T-helper 2 cell treated with Interferon-gamma antibody and Interleukin-4, amounts not matched to agents 5 μg/mL and 100 μg/mL, for 36 hours (primary cell): ENCODE measurements at regions not wholly inside any gene's neighbourhood (a gene's known extent, or its start where the extent isn't known, plus 50 kb on each side); places are given as distances from the start of the nearest gene placed in this dataset.

Experiments used
- DNase-seq: peaks from one replicate; pipeline ENCODE4 v3.0.0; 2021; ENCODE audit warnings: low spot score
- H3K27ac Mint-ChIP-seq: one replicate; pipeline ENCODE4 v1.8.0; 2021; ENCODE audit warnings: mild to moderate bottlenecking, mixed read lengths
- H3K27me3 Mint-ChIP-seq: one replicate; pipeline ENCODE4 v1.8.0; 2021; ENCODE audit warnings: low read depth, mixed read lengths
- H3K36me3 Mint-ChIP-seq: one replicate; pipeline ENCODE4 v1.8.0; 2021; ENCODE audit warnings: low read depth, mixed read lengths
- H3K4me1 Mint-ChIP-seq: one replicate; pipeline ENCODE4 v1.8.0; 2021; ENCODE audit warnings: low read depth, mixed read lengths
- H3K4me3 Mint-ChIP-seq: one replicate; pipeline ENCODE4 v1.8.0; 2022; ENCODE audit warnings: mild to moderate bottlenecking, moderate library complexity, mixed read lengths
- H3K9me3 Mint-ChIP-seq: one replicate; pipeline ENCODE4 v1.8.0; 2021; ENCODE audit warnings: mixed read lengths

GRCh38 chr11:11074686-11075335 is 217.0 kb upstream of the ZBED5 start:
- no peak for DNase-seq
- Mint-ChIP-seq H3K36me3 (no peaks in the 10 kb centered on the region), H3K9me3 (no peaks in the 10 kb centered on the region), H3K4me1 (peaks cover 22% of the 10 kb centered on the region), H3K27me3 (peaks cover 3% of the 10 kb centered on the region), H3K4me3 (no peak overlapping the region), H3K27ac (no peak overlapping the region)

GRCh38 chr11:11073996-11074395 is 216.1 kb upstream of the ZBED5 start:
- no peak for DNase-seq
- Mint-ChIP-seq H3K27ac (no peak overlapping the region), H3K4me3 (no peak overlapping the region), H3K27me3 (peaks cover 3% of the 10 kb centered on the region), H3K36me3 (no peaks in the 10 kb centered on the region), H3K9me3 (no peaks in the 10 kb centered on the region), H3K4me1 (peaks cover 22% of the 10 kb centered on the region)

GRCh38 chr11:11072067-11072466 is 214.2 kb upstream of the ZBED5 start:
- Mint-ChIP-seq H3K27me3 (no peaks in the 10 kb centered on the region), H3K36me3 (no peaks in the 10 kb centered on the region), H3K4me1 (peaks cover 17% of the 10 kb centered on the region), H3K4me3 (no peak overlapping the region), H3K9me3 (no peaks in the 10 kb centered on the region), H3K27ac (no peak overlapping the region)
- no peak for DNase-seq

GRCh38 chr11:11071486-11071885 is 213.6 kb upstream of the ZBED5 start:
- H3K27ac Mint-ChIP-seq: no peak overlapping the region
- H3K36me3 Mint-ChIP-seq: no peaks in the 10 kb centered on the region
- no peak overlapping the region for H3K4me3 Mint-ChIP-seq
- H3K27me3 Mint-ChIP-seq: no peaks in the 10 kb centered on the region
- peaks cover 13% of the 10 kb centered on the region for H3K4me1 Mint-ChIP-seq
- no peaks in the 10 kb centered on the region for H3K9me3 Mint-ChIP-seq
- DNase-seq: no peak

GRCh38 chr11:11070976-11071375 is 213.1 kb upstream of the ZBED5 start:
- no peak for DNase-seq
- no peak overlapping the region for H3K4me3 Mint-ChIP-seq
- no peak overlapping the region for H3K27ac Mint-ChIP-seq
- no peaks in the 10 kb centered on the region for H3K36me3 Mint-ChIP-seq
- H3K27me3 Mint-ChIP-seq: no peaks in the 10 kb centered on the region
- H3K4me1 Mint-ChIP-seq: peaks cover 9% of the 10 kb centered on the region
- no peaks in the 10 kb centered on the region for H3K9me3 Mint-ChIP-seq

GRCh38 chr11:11069841-11070835 is 212.3 kb upstream of the ZBED5 start:
- Mint-ChIP-seq H3K4me3 (no peak overlapping the region), H3K4me1 (peaks cover 6% of the 10 kb centered on the region), H3K9me3 (no peaks in the 10 kb centered on the region), H3K27me3 (peaks cover 6% of the 10 kb centered on the region), H3K27ac (no peak overlapping the region), H3K36me3 (no peaks in the 10 kb centered on the region)
- no peak for DNase-seq

- Mint-ChIP-seq H3K36me3 (no peaks in the 10 kb centered on the region), H3K4me1 (peaks cover under 1% of the 10 kb centered on the region), H3K27ac (no peak overlapping the region), H3K9me3 (no peaks in the 10 kb centered on the region), H3K4me3 (no peak overlapping the region), H3K27me3 (peaks cover 7% of the 10 kb centered on the region)
- no peak for DNase-seq
Observed at GRCh38 chr11:11068113-11068512, 210.3 kb upstream of the ZBED5 start.

- no peaks in the 10 kb centered on the region for H3K4me1 Mint-ChIP-seq
- peaks cover 7% of the 10 kb centered on the region for H3K27me3 Mint-ChIP-seq
- H3K27ac Mint-ChIP-seq: no peak overlapping the region
- H3K4me3 Mint-ChIP-seq: no peak overlapping the region
- DNase-seq: no peak
- H3K36me3 Mint-ChIP-seq: no peaks in the 10 kb centered on the region
- H3K9me3 Mint-ChIP-seq: no peaks in the 10 kb centered on the region
Observed at GRCh38 chr11:11065396-11065795, 207.5 kb upstream of the ZBED5 start.

- H3K27ac Mint-ChIP-seq: no peak overlapping the region
- no peaks in the 10 kb centered on the region for H3K36me3 Mint-ChIP-seq
- DNase-seq: no peak
- H3K4me3 Mint-ChIP-seq: no peak overlapping the region
- H3K4me1 Mint-ChIP-seq: no peaks in the 10 kb centered on the region
- peaks cover 8% of the 10 kb centered on the region for H3K27me3 Mint-ChIP-seq
- peaks cover 9% of the 10 kb centered on the region for H3K9me3 Mint-ChIP-seq
Observed at GRCh38 chr11:11057472-11057854, 199.6 kb upstream of the ZBED5 start.

- H3K4me1 Mint-ChIP-seq: no peaks in the 10 kb centered on the region
- no peak overlapping the region for H3K4me3 Mint-ChIP-seq
- no peak for DNase-seq
- H3K9me3 Mint-ChIP-seq: peaks cover 9% of the 10 kb centered on the region
- H3K27ac Mint-ChIP-seq: no peak overlapping the region
- H3K27me3 Mint-ChIP-seq: peaks cover 8% of the 10 kb centered on the region
- H3K36me3 Mint-ChIP-seq: no peaks in the 10 kb centered on the region
Observed at GRCh38 chr11:11056749-11057471, 199.1 kb upstream of the ZBED5 start.

- Mint-ChIP-seq H3K27me3 (peaks cover 10% of the 10 kb centered on the region), H3K4me1 (no peaks in the 10 kb centered on the region), H3K27ac (no peak overlapping the region), H3K9me3 (peaks cover 9% of the 10 kb centered on the region), H3K36me3 (no peaks in the 10 kb centered on the region), H3K4me3 (no peak overlapping the region)
- DNase-seq: no peak
Observed at GRCh38 chr11:11056316-11056715, 198.5 kb upstream of the ZBED5 start.

GRCh38 chr11:11047851-11048610 is 190.2 kb upstream of the ZBED5 start:
- H3K36me3 Mint-ChIP-seq: no peaks in the 10 kb centered on the region
- H3K4me1 Mint-ChIP-seq: no peaks in the 10 kb centered on the region
- H3K9me3 Mint-ChIP-seq: no peaks in the 10 kb centered on the region
- no peak overlapping the region for H3K4me3 Mint-ChIP-seq
- peaks cover 5% of the 10 kb centered on the region for H3K27me3 Mint-ChIP-seq
- no peak overlapping the region for H3K27ac Mint-ChIP-seq
- DNase-seq: no peak

- Mint-ChIP-seq H3K4me1 (no peaks in the 10 kb centered on the region), H3K27me3 (peaks cover 5% of the 10 kb centered on the region), H3K36me3 (no peaks in the 10 kb centered on the region), H3K4me3 (no peak overlapping the region), H3K27ac (no peak overlapping the region), H3K9me3 (no peaks in the 10 kb centered on the region)
- no peak for DNase-seq
Observed at GRCh38 chr11:11046781-11047180, 188.9 kb upstream of the ZBED5 start.
